ENCODE measurements at regions not wholly inside any gene's neighbourhood (a gene's known extent, or its start where the extent isn't known, plus 50 kb on each side); places are given as distances from the start of the nearest gene placed in this dataset.

DNA sequence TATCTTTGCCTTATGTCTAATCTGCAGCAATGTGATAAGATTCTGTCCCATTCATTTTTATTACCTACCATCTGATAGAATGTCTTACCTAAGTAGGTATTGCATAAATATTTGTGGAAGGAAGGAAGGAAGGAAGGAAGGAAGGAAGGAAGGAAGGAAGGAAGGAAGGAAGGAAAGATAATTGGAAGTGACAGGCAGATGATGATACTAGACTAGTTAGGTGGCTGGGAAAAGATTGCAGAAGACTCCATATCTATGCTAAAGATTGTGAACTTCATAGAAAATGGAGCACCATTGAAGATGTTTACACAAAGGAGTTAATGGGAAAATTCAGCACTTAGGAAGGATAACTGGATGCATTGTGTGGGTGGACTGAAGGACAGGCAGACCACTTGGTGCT, 909.0 kb downstream of the EPHA4 start:
- TF ChIP-seq, protein P1, sequence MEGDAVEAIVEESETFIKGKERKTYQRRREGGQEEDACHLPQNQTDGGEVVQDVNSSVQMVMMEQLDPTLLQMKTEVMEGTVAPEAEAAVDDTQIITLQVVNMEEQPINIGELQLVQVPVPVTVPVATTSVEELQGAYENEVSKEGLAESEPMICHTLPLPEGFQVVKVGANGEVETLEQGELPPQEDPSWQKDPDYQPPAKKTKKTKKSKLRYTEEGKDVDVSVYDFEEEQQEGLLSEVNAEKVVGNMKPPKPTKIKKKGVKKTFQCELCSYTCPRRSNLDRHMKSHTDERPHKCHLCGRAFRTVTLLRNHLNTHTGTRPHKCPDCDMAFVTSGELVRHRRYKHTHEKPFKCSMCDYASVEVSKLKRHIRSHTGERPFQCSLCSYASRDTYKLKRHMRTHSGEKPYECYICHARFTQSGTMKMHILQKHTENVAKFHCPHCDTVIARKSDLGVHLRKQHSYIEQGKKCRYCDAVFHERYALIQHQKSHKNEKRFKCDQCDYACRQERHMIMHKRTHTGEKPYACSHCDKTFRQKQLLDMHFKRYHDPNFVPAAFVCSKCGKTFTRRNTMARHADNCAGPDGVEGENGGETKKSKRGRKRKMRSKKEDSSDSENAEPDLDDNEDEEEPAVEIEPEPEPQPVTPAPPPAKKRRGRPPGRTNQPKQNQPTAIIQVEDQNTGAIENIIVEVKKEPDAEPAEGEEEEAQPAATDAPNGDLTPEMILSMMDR (conservative IDR thresholded peaks at IDR 0.05), result no peak
- no peak overlapping the region for H3K27ac ChIP-seq

DNA sequence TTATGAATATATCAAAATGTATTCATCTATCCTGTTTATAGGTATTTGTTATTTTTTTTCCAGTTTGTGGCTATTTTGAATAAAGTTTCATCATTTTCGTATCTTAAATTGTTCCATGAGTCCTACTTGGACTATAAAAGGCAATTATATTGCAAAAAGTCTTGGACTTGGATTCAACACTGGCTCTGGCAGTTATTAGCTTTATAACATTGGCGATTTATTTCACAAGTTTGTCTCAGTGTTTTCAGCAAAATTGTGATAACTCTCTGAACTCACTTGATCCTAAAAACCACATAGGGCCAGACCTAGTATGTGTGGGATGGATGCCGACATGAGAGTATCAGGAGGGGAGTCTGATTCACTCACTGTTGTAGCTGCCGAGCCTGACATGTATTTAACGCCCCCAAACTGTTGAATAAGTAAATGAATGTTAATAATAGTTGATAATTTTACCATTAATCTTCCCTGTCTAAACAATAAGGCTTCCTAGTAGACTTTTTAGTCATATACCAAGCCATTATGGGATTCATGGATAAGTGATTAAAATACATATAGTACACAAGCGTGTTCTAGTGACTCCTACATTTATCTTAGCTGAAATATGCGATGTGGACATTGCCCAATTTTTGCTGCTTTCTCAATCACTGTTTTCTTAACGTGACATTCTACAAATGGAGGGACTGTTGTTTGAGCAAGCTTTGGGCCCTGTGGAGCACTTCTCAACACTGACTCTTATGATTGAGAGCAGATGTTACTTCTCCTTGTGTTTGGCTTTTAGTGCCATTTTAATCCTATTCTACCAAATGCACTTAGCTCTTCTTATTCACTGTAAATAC, 907.6 kb downstream of the EPHA4 start:
- TF ChIP-seq, protein P1 (conservative IDR thresholded peaks at IDR 0.05), result no peak
- H3K27ac ChIP-seq, result no peak overlapping the region

DNA sequence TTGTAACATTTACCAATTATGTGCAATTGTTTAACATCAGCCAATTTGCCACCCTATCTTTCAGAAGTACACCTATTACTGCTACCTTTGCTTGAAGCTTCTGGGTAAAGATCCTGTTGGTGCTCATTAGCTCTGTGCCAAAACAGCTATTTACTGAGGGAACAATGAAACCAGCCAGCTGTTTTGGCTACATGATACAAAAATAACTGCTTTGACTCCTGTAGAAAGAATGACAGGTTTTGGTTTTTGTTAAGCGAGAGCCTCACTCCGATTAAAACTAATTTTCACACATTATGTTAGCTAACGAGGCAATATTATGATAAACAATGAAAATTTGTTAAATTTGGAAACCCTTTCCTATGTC, 907.0 kb downstream of the EPHA4 start:
- TF ChIP-seq, protein P1 (conservative IDR thresholded peaks at IDR 0.05), result no peak
- H3K27ac ChIP-seq, result no peak overlapping the region

DNA sequence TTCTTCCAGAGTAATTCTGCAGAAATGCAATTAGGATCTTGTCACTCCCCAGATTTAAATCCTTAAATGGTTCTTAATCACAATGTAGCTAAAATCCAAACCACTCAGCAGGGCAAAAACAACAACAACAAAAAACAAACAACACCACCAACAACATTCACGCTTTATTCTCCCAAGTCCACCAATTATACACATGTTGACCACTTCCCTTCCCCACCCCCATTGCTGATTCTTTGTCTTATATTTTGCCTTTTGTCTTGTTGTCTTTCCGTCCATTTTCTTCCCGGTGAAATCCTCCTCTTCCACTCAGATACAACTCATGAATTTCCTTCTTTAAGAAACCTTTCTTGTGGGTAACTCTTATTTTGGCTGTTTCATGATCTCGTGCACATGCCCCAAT, 902.8 kb downstream of the EPHA4 start:
- H3K27ac ChIP-seq, result no peak overlapping the region
- TF ChIP-seq, protein P1 (conservative IDR thresholded peaks at IDR 0.05), result no peak

DNA sequence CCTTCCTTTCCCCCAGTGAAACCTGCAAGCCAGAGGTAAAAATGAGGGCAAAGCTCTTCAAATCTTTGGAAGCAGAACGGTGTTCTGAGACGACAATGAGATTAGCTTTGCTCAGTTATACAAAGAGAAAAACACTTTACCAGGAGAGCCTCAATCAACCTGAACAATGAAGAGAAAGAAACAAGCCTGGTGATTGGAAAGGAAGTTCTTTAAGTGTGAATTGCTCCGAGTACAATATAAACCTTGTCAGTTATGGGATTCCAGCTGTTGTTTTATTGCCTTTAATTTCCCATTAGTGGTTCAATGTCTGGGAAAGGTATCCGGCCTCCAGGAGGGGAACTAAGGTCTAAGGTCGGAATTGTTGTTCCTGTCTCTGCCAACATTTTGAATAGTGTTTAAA, 901.6 kb downstream of the EPHA4 start:
- TF ChIP-seq, protein P1 (conservative IDR thresholded peaks at IDR 0.05), result no peak
- H3K27ac ChIP-seq, result no peak overlapping the region

DNA sequence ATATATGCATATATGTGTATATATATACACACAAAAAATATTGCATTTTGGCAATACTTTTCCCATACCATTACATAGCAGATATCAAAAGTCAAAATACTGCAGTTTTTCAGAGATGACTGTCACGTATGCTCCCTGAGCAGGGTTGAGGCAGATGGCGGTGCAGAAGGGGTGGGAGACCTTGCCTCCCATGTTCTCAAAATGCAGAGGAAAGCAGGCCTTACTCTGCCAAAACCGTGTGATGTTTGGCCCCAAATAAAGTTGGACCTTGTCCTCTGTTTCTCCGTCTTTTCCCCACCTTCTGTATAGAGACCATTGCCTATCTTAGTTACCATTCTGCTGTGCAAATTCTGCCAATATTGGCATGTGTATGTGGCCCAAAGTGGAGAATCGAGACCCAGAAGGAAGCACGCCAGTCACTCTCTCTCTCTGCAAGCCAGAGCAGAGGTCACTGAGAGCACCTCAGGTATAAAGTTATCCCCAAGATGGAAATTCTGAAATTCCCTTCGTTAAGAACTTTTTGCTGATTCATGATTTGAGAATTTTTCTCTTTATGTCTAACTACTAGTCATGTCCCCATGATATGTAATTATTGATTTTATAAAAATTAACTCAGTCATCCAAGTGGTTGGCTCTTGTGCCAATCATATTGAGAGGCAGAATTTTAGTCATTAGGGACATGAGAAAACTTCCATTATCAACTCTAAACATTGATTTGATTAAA, 898.8 kb downstream of the EPHA4 start:
- H3K27ac ChIP-seq, result no peak overlapping the region
- TF ChIP-seq, protein P1 (conservative IDR thresholded peaks at IDR 0.05), result no peak

DNA sequence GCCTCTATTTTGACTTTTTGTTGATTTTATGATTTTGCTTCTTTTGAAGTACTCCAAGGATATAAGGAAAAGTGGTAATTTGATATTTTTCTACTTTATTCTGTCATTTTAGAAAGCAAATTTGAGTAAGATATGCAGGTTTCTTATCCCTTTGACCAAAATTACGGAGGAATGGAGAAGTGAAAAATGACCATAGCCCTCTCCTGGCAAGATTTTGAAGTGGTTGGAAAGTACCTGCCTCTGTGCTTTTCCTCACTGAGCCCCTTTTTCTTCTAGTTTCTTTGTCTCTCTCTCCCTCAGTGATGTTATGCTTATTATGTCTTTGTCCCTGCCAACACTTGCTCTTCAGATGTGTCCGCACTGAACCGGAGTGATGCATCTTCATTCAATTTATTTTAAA, 898.1 kb downstream of the EPHA4 start:
- TF ChIP-seq, protein P1 (conservative IDR thresholded peaks at IDR 0.05), result no peak
- H3K27ac ChIP-seq, result no peak overlapping the region

All from VCaP (cell line).